ENCODE measurements at regions not wholly inside any gene's neighbourhood (a gene's known extent, or its start where the extent isn't known, plus 50 kb on each side); places are given as distances from the start of the nearest gene placed in this dataset.

DNA sequence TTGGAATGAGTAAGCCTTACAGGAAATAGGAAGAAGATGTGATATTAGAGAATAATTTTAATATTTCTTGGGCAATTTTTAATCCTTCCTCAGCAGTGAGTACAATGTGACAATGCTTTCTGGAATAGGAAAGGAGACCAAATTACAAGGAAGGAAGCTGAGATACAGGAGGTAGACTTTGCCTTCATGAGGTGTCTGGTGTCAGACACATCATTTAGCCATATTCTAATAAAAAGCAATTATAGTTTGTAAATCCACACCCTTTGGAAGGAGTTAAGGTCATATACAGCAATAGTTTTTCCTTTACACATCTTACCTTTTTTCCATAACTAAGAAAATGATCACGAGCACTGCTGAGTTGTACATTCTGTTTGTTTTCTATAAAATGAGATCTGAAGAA, 390.4 kb downstream of the SH3GL2 start:
- BruUV-seq (replicated peaks): no TSS peak
- RAD21 ChIA-PET (ENCODE audit: low non-redundant PET in 1 of 2, low total read pairs in 2 of 2, uncharacterized antibody in 2 of 2, unreplicated experiment in 2 of 2): no interaction called here
- CTCF ChIA-PET: no interaction called here

DNA sequence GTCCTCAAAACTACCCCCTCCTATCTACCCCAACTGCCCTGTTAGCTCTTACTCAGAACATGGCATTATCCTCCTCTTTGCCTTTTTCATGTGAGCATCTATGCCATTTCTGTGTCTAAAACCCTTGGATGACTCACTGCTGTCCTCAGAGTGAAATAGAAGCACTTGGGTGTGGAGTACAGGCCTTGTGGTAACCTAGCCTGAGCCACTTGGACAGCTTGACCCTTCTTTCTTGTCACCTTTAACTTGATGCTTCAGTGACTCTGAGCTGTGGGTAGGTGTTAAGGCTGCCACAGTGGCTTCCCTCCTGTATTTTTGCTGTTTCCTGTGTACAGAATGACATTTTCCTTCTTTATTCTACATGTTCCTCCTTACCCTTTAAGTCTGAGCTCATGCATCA, 391.4 kb downstream of the SH3GL2 start:
- POLR2A ChIA-PET: no interaction called here
- H3K27me3 ChIP-seq (ENCODE audit: insufficient read depth, low read length): no peaks in the 10 kb centered on the region
- no peak overlapping the region for H3K9ac ChIP-seq (ENCODE audit: low read length)
- no peak for DNase-seq (ENCODE audit: low read depth, low spot score)
- intact Hi-C loops (cut with micrococcal nuclease): no loop called here
- H4K20me1 ChIP-seq (ENCODE audit: insufficient read depth): no peaks in the 10 kb centered on the region
- no peaks in the 10 kb centered on the region for H3K4me1 ChIP-seq (ENCODE audit: control insufficient read depth in 1 of 2, insufficient read depth in 2 of 2, low read length in 2 of 2)
- no peak overlapping the region for H3K4me2 ChIP-seq (ENCODE audit: low read length)
- no peak overlapping the region for H2AFZ ChIP-seq (ENCODE audit: low read depth, low read length, poor library complexity, severe bottlenecking)
- H3K79me2 ChIP-seq (ENCODE audit: insufficient read depth, low read length): no peaks in the 10 kb centered on the region
- H3K4me3 ChIP-seq (replicated peaks in 1 of 2; ENCODE audit: low read depth in 1 of 2, low read length in 2 of 2): no peak overlapping the region
- CTCF ChIA-PET: no interaction called here
- ATAC-seq: no peak
- BruUV-seq (replicated peaks): no TSS peak
- RAD21 ChIA-PET (ENCODE audit: low non-redundant PET in 1 of 2, low total read pairs in 2 of 2, uncharacterized antibody in 2 of 2, unreplicated experiment in 2 of 2): no interaction called here
- peaks cover 0 to 5% of the 10 kb centered on the region in 2 experiments; a peak in 1 of 4 replicates for H3K9me3 ChIP-seq (ENCODE audit: control insufficient read depth in 1 of 2, insufficient read depth in 1 of 2, low read depth in 1 of 2, low read length in 2 of 2)
- no peak for TF ChIP-seq POLR2A (IDR thresholded peaks at IDR 0.05; ENCODE audit: borderline replicate concordance, extremely low read depth, insufficient read depth, insufficient read length)
- TF ChIP-seq, protein P1, sequence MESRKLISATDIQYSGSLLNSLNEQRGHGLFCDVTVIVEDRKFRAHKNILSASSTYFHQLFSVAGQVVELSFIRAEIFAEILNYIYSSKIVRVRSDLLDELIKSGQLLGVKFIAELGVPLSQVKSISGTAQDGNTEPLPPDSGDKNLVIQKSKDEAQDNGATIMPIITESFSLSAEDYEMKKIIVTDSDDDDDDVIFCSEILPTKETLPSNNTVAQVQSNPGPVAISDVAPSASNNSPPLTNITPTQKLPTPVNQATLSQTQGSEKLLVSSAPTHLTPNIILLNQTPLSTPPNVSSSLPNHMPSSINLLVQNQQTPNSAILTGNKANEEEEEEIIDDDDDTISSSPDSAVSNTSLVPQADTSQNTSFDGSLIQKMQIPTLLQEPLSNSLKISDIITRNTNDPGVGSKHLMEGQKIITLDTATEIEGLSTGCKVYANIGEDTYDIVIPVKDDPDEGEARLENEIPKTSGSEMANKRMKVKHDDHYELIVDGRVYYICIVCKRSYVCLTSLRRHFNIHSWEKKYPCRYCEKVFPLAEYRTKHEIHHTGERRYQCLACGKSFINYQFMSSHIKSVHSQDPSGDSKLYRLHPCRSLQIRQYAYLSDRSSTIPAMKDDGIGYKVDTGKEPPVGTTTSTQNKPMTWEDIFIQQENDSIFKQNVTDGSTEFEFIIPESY (IDR thresholded peaks at IDR 0.05; ENCODE audit: extremely low read depth, insufficient replicate concordance, low read length): no peak
- TF ChIP-seq TCF7L2 (IDR thresholded peaks at IDR 0.05; ENCODE audit: borderline replicate concordance, extremely low read depth, insufficient read depth, insufficient read length): no peak
- no peak for TF ChIP-seq EZH2 (IDR thresholded peaks at IDR 0.05)
- TF ChIP-seq ZFX (IDR thresholded peaks at IDR 0.05): no peak
- TF ChIP-seq, protein P2, sequence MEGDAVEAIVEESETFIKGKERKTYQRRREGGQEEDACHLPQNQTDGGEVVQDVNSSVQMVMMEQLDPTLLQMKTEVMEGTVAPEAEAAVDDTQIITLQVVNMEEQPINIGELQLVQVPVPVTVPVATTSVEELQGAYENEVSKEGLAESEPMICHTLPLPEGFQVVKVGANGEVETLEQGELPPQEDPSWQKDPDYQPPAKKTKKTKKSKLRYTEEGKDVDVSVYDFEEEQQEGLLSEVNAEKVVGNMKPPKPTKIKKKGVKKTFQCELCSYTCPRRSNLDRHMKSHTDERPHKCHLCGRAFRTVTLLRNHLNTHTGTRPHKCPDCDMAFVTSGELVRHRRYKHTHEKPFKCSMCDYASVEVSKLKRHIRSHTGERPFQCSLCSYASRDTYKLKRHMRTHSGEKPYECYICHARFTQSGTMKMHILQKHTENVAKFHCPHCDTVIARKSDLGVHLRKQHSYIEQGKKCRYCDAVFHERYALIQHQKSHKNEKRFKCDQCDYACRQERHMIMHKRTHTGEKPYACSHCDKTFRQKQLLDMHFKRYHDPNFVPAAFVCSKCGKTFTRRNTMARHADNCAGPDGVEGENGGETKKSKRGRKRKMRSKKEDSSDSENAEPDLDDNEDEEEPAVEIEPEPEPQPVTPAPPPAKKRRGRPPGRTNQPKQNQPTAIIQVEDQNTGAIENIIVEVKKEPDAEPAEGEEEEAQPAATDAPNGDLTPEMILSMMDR (IDR thresholded peaks at IDR 0.05 in 2 of 3, conservative IDR thresholded peaks at IDR 0.05 in 1 of 3; ENCODE audit: borderline replicate concordance in 1 of 3, insufficient read depth in 1 of 3, low read depth in 2 of 3, low read length in 2 of 3): no peak
- TF ChIP-seq ELF1 (IDR thresholded peaks at IDR 0.05; ENCODE audit: borderline replicate concordance, low read depth): no peak
- TF ChIP-seq EZH2phosphoT487 (IDR thresholded peaks at IDR 0.05; ENCODE audit: borderline replicate concordance): no peak
- no peaks in the 10 kb centered on the region for H3K9me2 ChIP-seq (ENCODE audit: insufficient read depth)
- no peaks in the 10 kb centered on the region for H3K36me3 ChIP-seq (ENCODE audit: control insufficient read depth in 1 of 2, insufficient read depth in 2 of 2, low read length in 2 of 2)
- no peak overlapping the region for H3K27ac ChIP-seq (ENCODE audit: low read depth, low read length)

More for the DNA sequence above, 390.4 kb downstream of the SH3GL2 start:
- Histone ChIP-seq H3K27me3 (ENCODE audit: insufficient read depth, low read length) (no peaks in the 10 kb centered on the region), H3K9me2 (ENCODE audit: insufficient read depth) (no peaks in the 10 kb centered on the region), H3K4me1 (ENCODE audit: control insufficient read depth in 1 of 2, insufficient read depth in 2 of 2, low read length in 2 of 2) (no peaks in the 10 kb centered on the region), H3K27ac (ENCODE audit: low read depth, low read length) (no peak overlapping the region), H3K79me2 (ENCODE audit: insufficient read depth, low read length) (no peaks in the 10 kb centered on the region), H3K9me3 (ENCODE audit: control insufficient read depth in 1 of 2, insufficient read depth in 1 of 2, low read depth in 1 of 2, low read length in 2 of 2) (no peaks in the 10 kb centered on the region; a peak in 1 of 4 replicates), H4K20me1 (ENCODE audit: insufficient read depth) (no peaks in the 10 kb centered on the region), H3K4me3 (replicated peaks in 1 of 2; ENCODE audit: low read depth in 1 of 2, low read length in 2 of 2) (no peak overlapping the region), H3K36me3 (ENCODE audit: control insufficient read depth in 1 of 2, insufficient read depth in 2 of 2, low read length in 2 of 2) (no peaks in the 10 kb centered on the region), H3K9ac (ENCODE audit: low read length) (no peak overlapping the region), H2AFZ (ENCODE audit: low read depth, low read length, poor library complexity, severe bottlenecking) (no peak overlapping the region), H3K4me2 (ENCODE audit: low read length) (no peak overlapping the region)
- DNase-seq (ENCODE audit: low read depth, low spot score) (no peak), ATAC-seq (no peak)
- TF ChIP-seq, protein P3, sequence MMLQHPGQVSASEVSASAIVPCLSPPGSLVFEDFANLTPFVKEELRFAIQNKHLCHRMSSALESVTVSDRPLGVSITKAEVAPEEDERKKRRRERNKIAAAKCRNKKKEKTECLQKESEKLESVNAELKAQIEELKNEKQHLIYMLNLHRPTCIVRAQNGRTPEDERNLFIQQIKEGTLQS (IDR thresholded peaks at IDR 0.05): no peak
- TF ChIP-seq SRF (IDR thresholded peaks at IDR 0.05; ENCODE audit: low read depth) (no peak), SP1 (IDR thresholded peaks at IDR 0.05; ENCODE audit: low read depth) (no peak), ZFX (IDR thresholded peaks at IDR 0.05) (no peak)
- TF ChIP-seq, protein P2 (IDR thresholded peaks at IDR 0.05 in 2 of 3, conservative IDR thresholded peaks at IDR 0.05 in 1 of 3; ENCODE audit: borderline replicate concordance in 1 of 3, insufficient read depth in 1 of 3, low read depth in 2 of 3, low read length in 2 of 3): no peak
- POLR2A ChIA-PET: no interaction called here
- intact Hi-C loops (cut with micrococcal nuclease): no loop called here
